Liver (tissue), 3 donors: ENCODE measurements at regions not wholly inside any gene's neighbourhood (a gene's known extent, or its start where the extent isn't known, plus 50 kb on each side); places are given as distances from the start of the nearest gene placed in this dataset.

Experiments used
- HNF4A ChIP-seq, 2 donors: conservative IDR thresholded peaks; 2 replicates each; pipeline ENCODE4 v1.6.1; 2016; ENCODE audit warnings: antibody characterized with exemption in 2 of 2, mild to moderate bottlenecking in 2 of 2
- TAF1 ChIP-seq: conservative IDR thresholded peaks from 2 replicates; pipeline ENCODE4 v1.6.1; 2016; ENCODE audit warnings: antibody characterized with exemption, mild to moderate bottlenecking
- TF ChIP-seq, protein P1 (sequence below): fragments of 150-350 bp; IDR thresholded peaks from 2 replicates; pipeline ENCODE4 v1.5.1; 2017; ENCODE audit warnings: improper control_type of control experiment, low read depth, low read length; ENCODE audit not compliant: missing input control
- TF ChIP-seq, protein P2 (sequence below): IDR thresholded peaks from 2 replicates; pipeline ENCODE4 v1.6.1; 2016; ENCODE audit warnings: antibody characterized with exemption
- donor health status: healthy.
- donor health status: healthy.

DNA sequence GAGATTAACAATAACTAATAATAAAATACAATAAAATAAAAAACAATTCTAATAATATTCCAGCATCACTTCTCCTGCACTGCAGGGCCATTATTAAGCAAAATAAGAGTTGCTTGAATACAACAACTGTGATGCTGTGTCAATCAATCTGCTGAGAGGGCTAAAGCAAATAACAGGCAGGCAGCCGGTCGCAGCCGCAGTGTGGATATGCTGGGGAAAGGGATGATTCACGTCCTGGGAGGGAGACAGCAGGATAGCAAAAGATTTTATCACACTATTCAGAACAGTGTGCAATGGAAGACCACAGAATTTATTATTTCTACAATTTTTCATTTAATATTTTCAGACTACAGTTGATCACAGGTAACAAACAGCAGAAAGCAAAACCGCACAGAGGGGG is 76.5 kb upstream of the SMARCAD1 start:
- TF ChIP-seq, protein P1, sequence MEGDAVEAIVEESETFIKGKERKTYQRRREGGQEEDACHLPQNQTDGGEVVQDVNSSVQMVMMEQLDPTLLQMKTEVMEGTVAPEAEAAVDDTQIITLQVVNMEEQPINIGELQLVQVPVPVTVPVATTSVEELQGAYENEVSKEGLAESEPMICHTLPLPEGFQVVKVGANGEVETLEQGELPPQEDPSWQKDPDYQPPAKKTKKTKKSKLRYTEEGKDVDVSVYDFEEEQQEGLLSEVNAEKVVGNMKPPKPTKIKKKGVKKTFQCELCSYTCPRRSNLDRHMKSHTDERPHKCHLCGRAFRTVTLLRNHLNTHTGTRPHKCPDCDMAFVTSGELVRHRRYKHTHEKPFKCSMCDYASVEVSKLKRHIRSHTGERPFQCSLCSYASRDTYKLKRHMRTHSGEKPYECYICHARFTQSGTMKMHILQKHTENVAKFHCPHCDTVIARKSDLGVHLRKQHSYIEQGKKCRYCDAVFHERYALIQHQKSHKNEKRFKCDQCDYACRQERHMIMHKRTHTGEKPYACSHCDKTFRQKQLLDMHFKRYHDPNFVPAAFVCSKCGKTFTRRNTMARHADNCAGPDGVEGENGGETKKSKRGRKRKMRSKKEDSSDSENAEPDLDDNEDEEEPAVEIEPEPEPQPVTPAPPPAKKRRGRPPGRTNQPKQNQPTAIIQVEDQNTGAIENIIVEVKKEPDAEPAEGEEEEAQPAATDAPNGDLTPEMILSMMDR: no peak
- TF ChIP-seq, protein P2, sequence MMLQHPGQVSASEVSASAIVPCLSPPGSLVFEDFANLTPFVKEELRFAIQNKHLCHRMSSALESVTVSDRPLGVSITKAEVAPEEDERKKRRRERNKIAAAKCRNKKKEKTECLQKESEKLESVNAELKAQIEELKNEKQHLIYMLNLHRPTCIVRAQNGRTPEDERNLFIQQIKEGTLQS: no peak
- TF ChIP-seq TAF1 (no peak), HNF4A (conservative IDR thresholded peaks at IDR 0.05) (no peak)
